ENCODE measurements at regions not wholly inside any gene's neighbourhood (a gene's known extent, or its start where the extent isn't known, plus 50 kb on each side); places are given as distances from the start of the nearest gene placed in this dataset.

- 64% methylated on average over 18 of the region's 22 CpGs for WGBS (ENCODE audit: insufficient coverage)
Measured at GRCh38 chr12:34343345-34343744, 321.0 kb downstream of the ALG10 start.

GRCh38 chr12:34343766-34344165 is 321.5 kb downstream of the ALG10 start:
- H3K36me3 ChIP-seq (ENCODE audit: control insufficient read depth, insufficient read depth, low read length): no peaks in the 10 kb centered on the region
- DNase-seq: no peak
- H3K4me1 ChIP-seq (ENCODE audit: control insufficient read depth, insufficient read depth, low read length): no peaks in the 10 kb centered on the region
- no peak overlapping the region for H3K4me3 ChIP-seq (ENCODE audit: low read length)
- 68% methylated on average over 23 of the region's 25 CpGs for WGBS (ENCODE audit: insufficient coverage)
- no peaks in the 10 kb centered on the region for H3K27me3 ChIP-seq (ENCODE audit: control insufficient read depth, insufficient read depth, low read length)
- H3K9me3 ChIP-seq (replicated peaks; ENCODE audit: control insufficient read depth, low read depth, low read length): peaks cover 89% of the 10 kb centered on the region
- no peak overlapping the region for H3K27ac ChIP-seq (ENCODE audit: low read length)

More at GRCh38 chr12:34343345-34343744, 321.0 kb downstream of the ALG10 start:
- no peak for DNase-seq
- Histone ChIP-seq H3K9me3 (replicated peaks; ENCODE audit: control insufficient read depth, low read depth, low read length) (peaks cover 91% of the 10 kb centered on the region), H3K4me1 (ENCODE audit: control insufficient read depth, insufficient read depth, low read length) (no peaks in the 10 kb centered on the region), H3K27me3 (ENCODE audit: control insufficient read depth, insufficient read depth, low read length) (no peaks in the 10 kb centered on the region), H3K36me3 (ENCODE audit: control insufficient read depth, insufficient read depth, low read length) (no peaks in the 10 kb centered on the region), H3K4me3 (ENCODE audit: low read length) (no peak overlapping the region), H3K27ac (ENCODE audit: low read length) (no peak overlapping the region)

DNA sequence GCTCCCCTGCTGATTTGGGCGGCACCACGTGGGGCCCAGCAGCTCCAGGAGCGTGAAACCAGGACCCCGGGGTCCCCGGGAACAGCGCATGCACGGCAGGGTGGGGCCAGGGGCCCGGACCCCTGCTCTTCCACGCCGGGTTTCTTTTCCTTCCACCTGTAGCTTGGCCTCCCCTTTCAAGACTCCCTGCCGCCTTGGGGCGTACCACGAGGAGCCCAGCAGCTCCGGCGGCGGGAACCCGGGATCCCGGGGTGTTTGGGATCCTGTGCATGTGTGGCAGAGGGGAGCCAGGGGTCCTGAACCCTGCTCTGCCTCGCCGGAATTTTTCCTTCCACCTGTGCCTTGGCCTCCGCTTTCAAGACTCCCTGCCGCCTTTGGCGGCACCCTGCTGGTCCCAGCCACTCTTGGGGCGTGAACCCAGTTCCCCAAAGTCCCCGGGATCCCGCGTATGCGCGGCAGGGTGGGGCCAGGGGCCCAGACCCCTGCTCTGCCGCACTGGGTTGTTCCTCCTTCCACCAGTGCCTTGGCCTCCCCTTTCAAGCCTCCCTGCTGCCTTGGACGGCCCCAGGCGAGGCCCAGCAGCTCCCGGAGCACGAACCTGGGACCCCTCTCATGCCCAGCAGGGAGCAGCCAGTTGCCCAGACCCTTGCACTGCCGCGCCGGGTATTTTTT is 322.7 kb downstream of the ALG10 start:
- DNase-seq: no peak
- H3K9me3 ChIP-seq (replicated peaks; ENCODE audit: control insufficient read depth, low read depth, low read length): peaks cover 86% of the 10 kb centered on the region
- H3K27ac ChIP-seq (ENCODE audit: low read length): no peak overlapping the region
- no peaks in the 10 kb centered on the region for H3K27me3 ChIP-seq (ENCODE audit: control insufficient read depth, insufficient read depth, low read length)
- WGBS (ENCODE audit: insufficient coverage): 57% methylated on average over 27 of the region's 37 CpGs
- H3K36me3 ChIP-seq (ENCODE audit: control insufficient read depth, insufficient read depth, low read length): no peaks in the 10 kb centered on the region
- no peaks in the 10 kb centered on the region for H3K4me1 ChIP-seq (ENCODE audit: control insufficient read depth, insufficient read depth, low read length)
- H3K4me3 ChIP-seq (ENCODE audit: low read length): no peak overlapping the region

DNA sequence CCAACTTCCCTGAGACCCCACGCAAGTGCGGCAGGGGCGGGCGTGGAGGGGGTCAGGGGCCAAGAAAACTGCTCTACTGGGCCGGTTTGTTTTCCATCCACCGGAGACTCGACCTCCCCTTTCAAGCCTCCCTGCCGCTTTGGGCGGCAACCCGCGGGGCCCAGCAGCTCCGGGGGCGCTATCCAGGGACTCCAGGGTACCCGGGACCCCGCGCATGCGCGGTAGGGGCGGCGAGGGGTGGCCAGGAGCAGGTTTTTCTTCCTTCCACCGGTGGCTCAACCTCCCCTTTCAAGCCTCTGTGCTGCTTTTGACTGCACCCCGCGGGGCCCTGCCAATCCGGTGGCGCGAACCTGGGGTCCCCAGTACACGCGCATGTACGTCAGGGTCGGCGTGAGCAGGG is 323.5 kb downstream of the ALG10 start:
- Histone ChIP-seq H3K36me3 (ENCODE audit: control insufficient read depth, insufficient read depth, low read length) (no peaks in the 10 kb centered on the region), H3K9me3 (replicated peaks; ENCODE audit: control insufficient read depth, low read depth, low read length) (peaks cover 86% of the 10 kb centered on the region), H3K27me3 (ENCODE audit: control insufficient read depth, insufficient read depth, low read length) (no peaks in the 10 kb centered on the region), H3K4me1 (ENCODE audit: control insufficient read depth, insufficient read depth, low read length) (no peaks in the 10 kb centered on the region), H3K4me3 (ENCODE audit: low read length) (no peak overlapping the region), H3K27ac (ENCODE audit: low read length) (no peak overlapping the region)
- 42% methylated on average over 29 of the region's 31 CpGs for WGBS (ENCODE audit: insufficient coverage)
- DNase-seq: no peak

DNA sequence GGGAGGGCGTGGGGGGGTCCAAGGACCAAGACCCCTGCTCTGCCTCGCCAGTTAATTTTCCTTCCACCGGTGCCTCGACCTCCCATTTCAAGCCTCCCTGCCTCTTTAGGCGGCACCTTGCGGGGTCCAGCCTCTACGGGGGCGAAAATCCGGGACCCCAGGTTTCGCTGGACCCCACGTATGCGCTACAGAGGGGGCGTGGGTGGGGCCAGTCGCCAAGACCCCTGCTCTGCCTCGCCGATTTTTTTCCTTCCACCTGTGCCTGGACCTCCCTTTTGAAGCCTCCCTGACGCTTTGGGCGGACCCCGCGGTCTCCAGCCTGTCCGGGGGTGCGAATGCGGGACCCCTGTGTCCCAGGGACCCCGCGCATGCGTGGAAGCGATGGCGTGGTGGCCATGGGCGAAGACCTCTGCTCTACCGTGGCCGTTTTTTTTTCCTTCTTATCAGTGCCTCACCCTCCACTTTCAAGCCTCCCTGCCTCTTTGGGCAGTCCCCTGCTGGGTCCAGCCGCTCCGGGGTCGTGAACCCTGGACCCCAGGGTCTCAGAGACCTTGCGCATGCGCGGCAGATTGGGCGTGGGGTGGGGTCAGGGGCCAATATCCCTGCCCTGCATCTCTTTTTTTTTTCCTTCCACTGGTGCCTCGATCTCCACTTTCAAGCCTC is 324.2 kb downstream of the ALG10 start:
- no peaks in the 10 kb centered on the region for H3K4me1 ChIP-seq (ENCODE audit: control insufficient read depth, insufficient read depth, low read length)
- 61% methylated on average over 38 of the region's 39 CpGs for WGBS (ENCODE audit: insufficient coverage)
- no peak overlapping the region for H3K4me3 ChIP-seq (ENCODE audit: low read length)
- DNase-seq: no peak
- H3K27ac ChIP-seq (ENCODE audit: low read length): no peak overlapping the region
- H3K9me3 ChIP-seq (replicated peaks; ENCODE audit: control insufficient read depth, low read depth, low read length): peaks cover 86% of the 10 kb centered on the region
- no peaks in the 10 kb centered on the region for H3K36me3 ChIP-seq (ENCODE audit: control insufficient read depth, insufficient read depth, low read length)
- no peaks in the 10 kb centered on the region for H3K27me3 ChIP-seq (ENCODE audit: control insufficient read depth, insufficient read depth, low read length)

GRCh38 chr12:34347367-34347766 is 325.1 kb downstream of the ALG10 start:
- 51% methylated on average over 22 of the region's 23 CpGs for WGBS (ENCODE audit: insufficient coverage)
- DNase-seq: no peak
- no peaks in the 10 kb centered on the region for H3K27me3 ChIP-seq (ENCODE audit: control insufficient read depth, insufficient read depth, low read length)

DNA sequence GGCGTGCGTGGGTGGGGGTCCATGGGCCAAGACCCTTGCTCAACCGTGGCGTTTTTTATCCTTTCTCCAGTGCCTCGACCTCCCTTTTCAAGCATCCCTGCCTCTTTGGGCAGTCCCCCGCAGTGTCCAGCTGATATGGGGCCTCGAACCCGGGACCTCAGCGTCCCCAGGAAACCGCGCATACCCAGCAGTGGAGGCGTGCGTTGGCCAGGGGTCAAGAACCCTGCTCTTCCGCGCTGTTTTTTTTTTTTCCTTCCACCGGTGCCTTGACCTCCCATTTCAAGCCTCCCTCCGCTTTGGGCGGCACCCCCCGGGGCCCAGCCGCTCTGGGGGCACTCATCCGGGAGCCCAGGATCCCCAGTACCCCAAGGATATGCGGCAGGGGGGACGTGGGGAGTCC is 325.8 kb downstream of the ALG10 start:
- no peaks in the 10 kb centered on the region for H3K4me1 ChIP-seq (ENCODE audit: control insufficient read depth, insufficient read depth, low read length)
- H3K4me3 ChIP-seq (ENCODE audit: low read length): no peak overlapping the region
- no peak overlapping the region for H3K27ac ChIP-seq (ENCODE audit: low read length)
- no peak for DNase-seq
- H3K36me3 ChIP-seq (ENCODE audit: control insufficient read depth, insufficient read depth, low read length): no peaks in the 10 kb centered on the region
- 71% methylated on average over 23 of the region's 23 CpGs for WGBS (ENCODE audit: insufficient coverage)
- no peaks in the 10 kb centered on the region for H3K27me3 ChIP-seq (ENCODE audit: control insufficient read depth, insufficient read depth, low read length)
- peaks cover 84% of the 10 kb centered on the region for H3K9me3 ChIP-seq (replicated peaks; ENCODE audit: control insufficient read depth, low read depth, low read length)

More at GRCh38 chr12:34347367-34347766, 325.1 kb downstream of the ALG10 start:
- H3K27ac ChIP-seq (ENCODE audit: low read length): no peak overlapping the region
- H3K36me3 ChIP-seq (ENCODE audit: control insufficient read depth, insufficient read depth, low read length): no peaks in the 10 kb centered on the region
- no peaks in the 10 kb centered on the region for H3K4me1 ChIP-seq (ENCODE audit: control insufficient read depth, insufficient read depth, low read length)
- peaks cover 85% of the 10 kb centered on the region for H3K9me3 ChIP-seq (replicated peaks; ENCODE audit: control insufficient read depth, low read depth, low read length)
- no peak overlapping the region for H3K4me3 ChIP-seq (ENCODE audit: low read length)

DNA sequence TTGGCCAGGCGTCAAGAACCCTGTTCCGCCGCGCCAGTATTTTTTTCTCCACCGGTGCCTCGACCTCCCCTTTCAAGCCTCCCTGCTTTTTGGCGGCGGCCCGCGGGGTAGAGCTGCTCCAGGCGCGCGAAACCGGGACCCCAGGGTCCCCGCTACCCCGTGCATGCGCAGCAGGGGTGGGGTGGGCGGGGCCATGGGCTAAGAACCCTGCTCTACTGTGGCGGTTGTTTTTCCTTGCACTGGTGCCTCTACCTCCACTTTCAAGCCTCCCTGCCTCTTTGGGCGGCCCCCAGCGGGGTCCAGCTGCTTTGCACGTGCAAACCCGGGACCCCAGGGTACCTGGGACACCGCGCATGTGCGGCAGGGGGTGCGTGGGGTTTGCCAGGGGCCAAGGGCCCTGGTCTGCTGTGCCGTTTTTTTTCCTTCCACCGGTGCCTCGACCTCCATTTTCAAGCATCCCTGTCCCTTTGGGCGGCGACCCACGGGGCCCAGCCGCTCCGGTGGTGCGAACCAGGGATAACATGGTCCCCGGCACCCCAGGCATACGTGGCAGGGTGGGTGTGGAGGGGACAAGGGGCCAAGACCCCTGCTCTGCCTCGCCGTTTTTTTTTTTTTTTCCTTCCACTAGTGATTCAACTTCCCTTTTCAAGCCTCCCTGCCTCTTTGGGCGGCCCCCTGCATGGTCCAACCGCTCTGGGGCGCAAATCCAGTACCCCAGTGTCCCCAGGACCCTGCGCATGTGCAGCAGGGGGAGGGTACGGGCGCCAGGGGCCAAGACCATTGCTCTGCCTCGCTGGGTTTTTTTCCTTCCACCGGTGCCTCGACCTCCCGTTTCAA is 326.8 kb downstream of the ALG10 start:
- Histone ChIP-seq H3K4me3 (ENCODE audit: low read length) (no peak overlapping the region), H3K27ac (ENCODE audit: low read length) (no peak overlapping the region), H3K4me1 (ENCODE audit: control insufficient read depth, insufficient read depth, low read length) (no peaks in the 10 kb centered on the region), H3K36me3 (ENCODE audit: control insufficient read depth, insufficient read depth, low read length) (no peaks in the 10 kb centered on the region), H3K9me3 (replicated peaks; ENCODE audit: control insufficient read depth, low read depth, low read length) (peaks cover 86% of the 10 kb centered on the region), H3K27me3 (ENCODE audit: control insufficient read depth, insufficient read depth, low read length) (no peaks in the 10 kb centered on the region)
- 52% methylated on average over 27 of the region's 50 CpGs for WGBS (ENCODE audit: insufficient coverage)
- DNase-seq: no peak

DNA sequence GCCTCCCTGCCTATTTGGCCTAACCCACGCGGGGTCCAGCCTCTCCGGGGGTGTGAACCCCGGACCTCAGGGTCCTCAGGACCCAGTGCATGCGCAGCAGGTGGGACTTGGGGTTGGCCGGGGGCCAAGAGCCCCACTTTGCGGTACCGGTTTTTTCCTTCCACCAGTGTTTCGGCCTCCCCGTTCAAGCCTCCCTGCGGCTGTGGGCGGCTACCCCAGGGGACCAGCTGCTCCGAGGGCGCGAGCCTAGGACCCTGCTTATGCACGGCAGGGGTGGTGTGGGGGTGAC is 327.3 kb downstream of the ALG10 start:
- WGBS (ENCODE audit: insufficient coverage): 84% methylated on average over 15 of the region's 16 CpGs
- Histone ChIP-seq H3K27me3 (ENCODE audit: control insufficient read depth, insufficient read depth, low read length) (no peaks in the 10 kb centered on the region), H3K4me1 (ENCODE audit: control insufficient read depth, insufficient read depth, low read length) (no peaks in the 10 kb centered on the region)

More for the DNA sequence above, 327.3 kb downstream of the ALG10 start:
- Histone ChIP-seq H3K4me3 (ENCODE audit: low read length) (no peak overlapping the region), H3K27ac (ENCODE audit: low read length) (no peak overlapping the region), H3K9me3 (replicated peaks; ENCODE audit: control insufficient read depth, low read depth, low read length) (peaks cover 86% of the 10 kb centered on the region), H3K36me3 (ENCODE audit: control insufficient read depth, insufficient read depth, low read length) (no peaks in the 10 kb centered on the region)
- DNase-seq: no peak
